Neural progenitor cell (in vitro differentiated cells): ENCODE measurements at regions not wholly inside any gene's neighbourhood (a gene's known extent, or its start where the extent isn't known, plus 50 kb on each side); places are given as distances from the start of the nearest gene placed in this dataset.

Experiments
- DNase-seq: peaks from one replicate; pipeline ENCODE4 v3.0.0-alpha.2; 2016; ENCODE audit warnings: low spot score
- H2AFZ ChIP-seq: fragments of 200-600 bp; sonication (generic); replicated peaks from 2 replicates; pipeline ENCODE4 v1.6.1; 2016; ENCODE audit warnings: antibody characterized with exemption
- H3F3A ChIP-seq: fragments of 200-600 bp; sonication (generic); 2 replicates; pipeline ENCODE4 v1.6.1; 2016; ENCODE audit warnings: antibody characterized with exemption, low read depth
- H3K27ac ChIP-seq: fragments of 200-600 bp; sonication (generic); 2 replicates; pipeline ENCODE4 v1.5.1; 2016; ENCODE audit warnings: mild to moderate bottlenecking
- H3K27me3 ChIP-seq: fragments of 200-600 bp; sonication (generic); 2 replicates; pipeline ENCODE4 v1.6.1; 2016; ENCODE audit warnings: mild to moderate bottlenecking, moderate library complexity
- H3K36me3 ChIP-seq: fragments of 200-600 bp; sonication (generic); 2 replicates; pipeline ENCODE4 v1.5.1; 2016
- H3K4me1 ChIP-seq: fragments of 200-600 bp; sonication (generic); 2 replicates; pipeline ENCODE4 v1.6.1; 2016; ENCODE audit warnings: mixed run types
- H3K4me2 ChIP-seq: fragments of 200-600 bp; sonication (generic); 2 replicates; pipeline ENCODE4 v1.6.1; 2016
- H3K4me3 ChIP-seq: fragments of 200-600 bp; sonication (generic); 2 replicates; pipeline ENCODE4 v1.5.1; 2016
- H3K79me2 ChIP-seq: fragments of 200-600 bp; sonication (generic); 2 replicates; pipeline ENCODE4 v1.6.1; 2016; ENCODE audit warnings: low read depth
- H3K9ac ChIP-seq: fragments of 200-600 bp; sonication (generic); 2 replicates; pipeline ENCODE4 v1.6.1; 2016
- H3K9me3 ChIP-seq: fragments of 200-600 bp; sonication (generic); 2 replicates; pipeline ENCODE4 v1.5.1; 2016; ENCODE audit warnings: low read depth
- H4K20me1 ChIP-seq: fragments of 200-600 bp; sonication (generic); 2 replicates; pipeline ENCODE4 v1.6.1; 2016; ENCODE audit warnings: low read depth
- H3K27ac Mint-ChIP-seq: 3 replicates; pipeline ENCODE4 v1.8.0; 2021; ENCODE audit warnings: mixed read lengths
- H3K27me3 Mint-ChIP-seq: 2 replicates; pipeline ENCODE4 v1.8.0; 2022; ENCODE audit warnings: low read depth, mild to moderate bottlenecking, inconsistent platforms, moderate library complexity, mixed read lengths; ENCODE audit not compliant: insufficient read depth
- H3K36me3 Mint-ChIP-seq: 3 replicates; pipeline ENCODE4 v1.8.0; 2021; ENCODE audit warnings: mixed read lengths
- H3K4me1 Mint-ChIP-seq: 3 replicates; pipeline ENCODE4 v1.8.0; 2021; ENCODE audit warnings: mixed read lengths
- H3K4me3 Mint-ChIP-seq: 3 replicates; pipeline ENCODE4 v1.8.0; 2021; ENCODE audit warnings: mild to moderate bottlenecking, moderate library complexity, mixed read lengths
- H3K9me3 Mint-ChIP-seq: 3 replicates; pipeline ENCODE4 v1.8.0; 2020; ENCODE audit warnings: mixed read lengths
- EZH2 ChIP-seq: fragments of 200-600 bp; sonication (generic); IDR thresholded peaks from 2 replicates; pipeline ENCODE4 v1.6.1; 2017; ENCODE audit warnings: antibody characterized with exemption, mild to moderate bottlenecking, moderate library complexity
- EZH2phosphoT487 ChIP-seq: fragments of 200-600 bp; sonication (generic); IDR thresholded peaks from 2 replicates; pipeline ENCODE4 v1.6.1; 2017; ENCODE audit warnings: antibody characterized with exemption
- TF ChIP-seq, protein P1 (sequence below): fragments of 200-600 bp; sonication (generic); IDR thresholded peaks from 2 replicates; pipeline ENCODE4 v1.5.1; 2017; ENCODE audit warnings: antibody characterized with exemption, mild to moderate bottlenecking

DNA sequence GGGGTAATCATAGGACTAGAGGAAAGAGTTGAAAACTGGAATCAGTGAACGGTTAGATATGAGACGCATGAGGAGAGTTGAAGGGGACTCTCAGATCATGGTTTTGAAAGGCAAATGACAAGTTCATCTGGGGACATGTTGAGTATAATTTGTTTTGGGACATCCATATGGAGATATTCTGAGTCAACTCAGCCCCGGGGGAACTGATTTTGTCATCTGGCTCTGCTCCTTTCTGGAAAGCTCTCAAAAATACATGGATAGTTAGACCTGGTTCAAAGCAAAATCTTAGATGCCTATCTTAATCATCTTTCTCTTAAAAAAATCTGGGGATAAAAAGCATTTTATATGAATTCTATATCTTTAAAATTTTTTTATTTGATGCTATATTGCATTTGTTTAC, 161.2 kb downstream of the SNX18 start:
- H3K36me3 Mint-ChIP-seq = no peaks in the 10 kb centered on the region
- H3K4me1 Mint-ChIP-seq = peaks cover 2% of the 10 kb centered on the region
- Histone ChIP-seq H3K27me3 (no peaks in the 10 kb centered on the region), H4K20me1 (no peaks in the 10 kb centered on the region), H3K27ac (no peak overlapping the region), H3K4me2 (no peak overlapping the region), H3K36me3 (no peaks in the 10 kb centered on the region), H3K9me3 (no peaks in the 10 kb centered on the region), H2AFZ (no peak overlapping the region), H3F3A (no peaks in the 10 kb centered on the region), H3K4me3 (no peak overlapping the region), H3K79me2 (no peaks in the 10 kb centered on the region), H3K9ac (no peak overlapping the region), H3K4me1 (no peaks in the 10 kb centered on the region)
- no peaks in the 10 kb centered on the region for H3K27me3 Mint-ChIP-seq
- peaks cover 5% of the 10 kb centered on the region for H3K9me3 Mint-ChIP-seq
- no peak for DNase-seq
- TF ChIP-seq EZH2phosphoT487 = no peak
- TF ChIP-seq, protein P1, sequence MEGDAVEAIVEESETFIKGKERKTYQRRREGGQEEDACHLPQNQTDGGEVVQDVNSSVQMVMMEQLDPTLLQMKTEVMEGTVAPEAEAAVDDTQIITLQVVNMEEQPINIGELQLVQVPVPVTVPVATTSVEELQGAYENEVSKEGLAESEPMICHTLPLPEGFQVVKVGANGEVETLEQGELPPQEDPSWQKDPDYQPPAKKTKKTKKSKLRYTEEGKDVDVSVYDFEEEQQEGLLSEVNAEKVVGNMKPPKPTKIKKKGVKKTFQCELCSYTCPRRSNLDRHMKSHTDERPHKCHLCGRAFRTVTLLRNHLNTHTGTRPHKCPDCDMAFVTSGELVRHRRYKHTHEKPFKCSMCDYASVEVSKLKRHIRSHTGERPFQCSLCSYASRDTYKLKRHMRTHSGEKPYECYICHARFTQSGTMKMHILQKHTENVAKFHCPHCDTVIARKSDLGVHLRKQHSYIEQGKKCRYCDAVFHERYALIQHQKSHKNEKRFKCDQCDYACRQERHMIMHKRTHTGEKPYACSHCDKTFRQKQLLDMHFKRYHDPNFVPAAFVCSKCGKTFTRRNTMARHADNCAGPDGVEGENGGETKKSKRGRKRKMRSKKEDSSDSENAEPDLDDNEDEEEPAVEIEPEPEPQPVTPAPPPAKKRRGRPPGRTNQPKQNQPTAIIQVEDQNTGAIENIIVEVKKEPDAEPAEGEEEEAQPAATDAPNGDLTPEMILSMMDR = no peak
- TF ChIP-seq EZH2 = no peak
- H3K4me3 Mint-ChIP-seq = no peak overlapping the region
- no peak overlapping the region for H3K27ac Mint-ChIP-seq

- H3K27ac Mint-ChIP-seq = no peak overlapping the region
- Histone ChIP-seq H3K4me2 (no peak overlapping the region), H3K9ac (no peak overlapping the region), H3K27ac (no peak overlapping the region), H3F3A (no peaks in the 10 kb centered on the region), H2AFZ (no peak overlapping the region), H3K79me2 (no peaks in the 10 kb centered on the region), H4K20me1 (no peaks in the 10 kb centered on the region), H3K36me3 (no peaks in the 10 kb centered on the region), H3K9me3 (no peaks in the 10 kb centered on the region), H3K4me3 (no peak overlapping the region), H3K4me1 (no peaks in the 10 kb centered on the region), H3K27me3 (no peaks in the 10 kb centered on the region)
- DNase-seq = no peak
- TF ChIP-seq, protein P1 = no peak
- no peak for TF ChIP-seq EZH2
- H3K4me1 Mint-ChIP-seq = peaks cover 3% of the 10 kb centered on the region
- H3K36me3 Mint-ChIP-seq = no peaks in the 10 kb centered on the region
- H3K27me3 Mint-ChIP-seq = peaks cover 3% of the 10 kb centered on the region
- H3K4me3 Mint-ChIP-seq = no peak overlapping the region
- H3K9me3 Mint-ChIP-seq = peaks cover 9% of the 10 kb centered on the region
Observed at GRCh38 chr5:54676481-54677340, 159.2 kb downstream of the SNX18 start.

- Histone ChIP-seq H3K4me3 (no peak overlapping the region), H3K9ac (no peak overlapping the region), H3K36me3 (no peaks in the 10 kb centered on the region), H3K79me2 (no peaks in the 10 kb centered on the region), H3K27ac (no peak overlapping the region), H3F3A (no peaks in the 10 kb centered on the region), H4K20me1 (no peaks in the 10 kb centered on the region), H3K27me3 (no peaks in the 10 kb centered on the region), H3K9me3 (no peaks in the 10 kb centered on the region), H3K4me2 (no peak overlapping the region), H2AFZ (no peak overlapping the region), H3K4me1 (no peaks in the 10 kb centered on the region)
- TF ChIP-seq, protein P1 = no peak
- no peak for TF ChIP-seq EZH2
- peaks cover 3% of the 10 kb centered on the region for H3K4me1 Mint-ChIP-seq
- no peak overlapping the region for H3K27ac Mint-ChIP-seq
- no peaks in the 10 kb centered on the region for H3K36me3 Mint-ChIP-seq
- H3K9me3 Mint-ChIP-seq = peaks cover 12% of the 10 kb centered on the region
- H3K4me3 Mint-ChIP-seq = no peak overlapping the region
- H3K27me3 Mint-ChIP-seq = peaks cover 10% of the 10 kb centered on the region
- no peak for DNase-seq
Observed at GRCh38 chr5:54673523-54674225, 156.1 kb downstream of the SNX18 start.
